IMR-90 (cell line): ENCODE measurements at regions not wholly inside any gene's neighbourhood (a gene's known extent, or its start where the extent isn't known, plus 50 kb on each side); places are given as distances from the start of the nearest gene placed in this dataset.

ENCODE experiments used
- BHLHE40 ChIP-seq: fragments of 150-350 bp; IDR thresholded peaks from 2 replicates; pipeline ENCODE4 v1.6.1; 2016; ENCODE audit warnings: mild to moderate bottlenecking, low read depth, low read length
- CEBPB ChIP-seq: IDR thresholded peaks from 2 replicates; pipeline ENCODE4 v1.6.1; 2012; ENCODE audit warnings: low read depth, low read length, improper control_type of control experiment
- CTCF ChIP-seq: conservative IDR thresholded peaks from 2 replicates; pipeline ENCODE4 v1.5.1; 2012; ENCODE audit warnings: mild to moderate bottlenecking, low read depth, low read length, improper control_type of control experiment
- MAFK ChIP-seq: IDR thresholded peaks from 2 replicates; pipeline ENCODE4 v1.6.1; 2012; ENCODE audit warnings: low read depth, low read length, improper control_type of control experiment
- MAZ ChIP-seq: IDR thresholded peaks from 2 replicates; pipeline ENCODE4 v1.6.1; 2012; ENCODE audit warnings: low read depth, mild to moderate bottlenecking, low read length, improper control_type of control experiment, moderate library complexity, borderline replicate concordance
- MXI1 ChIP-seq: IDR thresholded peaks from 2 replicates; pipeline ENCODE4 v1.6.1; 2012; ENCODE audit warnings: low read depth, mild to moderate bottlenecking, low read length, moderate library complexity, borderline replicate concordance
- NFE2L2 ChIP-seq: fragments of 150-350 bp; IDR thresholded peaks from 2 replicates; pipeline ENCODE4 v1.6.1; 2016; ENCODE audit warnings: low read depth, mild to moderate bottlenecking, low read length
- POLR2A ChIP-seq: IDR thresholded peaks from 2 replicates; pipeline ENCODE4 v1.6.1; 2012; ENCODE audit warnings: mild to moderate bottlenecking, low read depth, low read length
- RAD21 ChIP-seq: IDR thresholded peaks from 2 replicates; pipeline ENCODE4 v1.6.1; 2012; ENCODE audit warnings: low read length, improper control_type of control experiment
- RCOR1 ChIP-seq: IDR thresholded peaks from 2 replicates; pipeline ENCODE4 v1.6.1; 2012; ENCODE audit warnings: mild to moderate bottlenecking, low read length, improper control_type of control experiment; ENCODE audit not compliant: insufficient replicate concordance
- RFX5 ChIP-seq: IDR thresholded peaks from 2 replicates; pipeline ENCODE4 v1.8.0; 2012; ENCODE audit warnings: low read depth, mild to moderate bottlenecking, low read length, moderate library complexity
- USF2 ChIP-seq: fragments of 150-350 bp; IDR thresholded peaks from 2 replicates; pipeline ENCODE4 v1.6.1; 2017; ENCODE audit warnings: mild to moderate bottlenecking, antibody characterized with exemption, low read length, low read depth

GRCh38 chr17:73874008-73874720 is 229.9 kb upstream of the SDK2 start:
- TF ChIP-seq CTCF (no peak), MXI1 (no peak), NFE2L2 (no peak), MAZ (no peak), RAD21 (no peak), USF2 (no peak), BHLHE40 (no peak), POLR2A (no peak), RCOR1 (no peak), RFX5 (no peak), CEBPB (no peak), MAFK (no peak)
